Uterus (tissue), 3 donors: ENCODE measurements at regions not wholly inside any gene's neighbourhood (a gene's known extent, or its start where the extent isn't known, plus 50 kb on each side); places are given as distances from the start of the nearest gene placed in this dataset.

Experiments used
- DNase-seq, 2 donors: peaks; one replicate each; pipeline ENCODE4 v3.0.0-alpha.2; 2019 to 2020
- H3K27ac ChIP-seq, 2 donors: fragments of 200-600 bp; sonication (generic); 1 replicate in 1 of 2; 2 replicates in 1 of 2; pipeline ENCODE4 v1.5.1; 2016 to 2018
- H3K27me3 ChIP-seq, 2 donors: fragments of 200-600 bp; sonication (generic); one replicate each; pipeline ENCODE4 v1.5.1; 2018 to 2019; ENCODE audit warnings: control low read depth in 1 of 2
- H3K36me3 ChIP-seq, 2 donors: fragments of 200-600 bp; sonication (generic); one replicate each; pipeline ENCODE4 v1.5.1; 2019; ENCODE audit warnings: control low read depth in 1 of 2
- H3K4me1 ChIP-seq, 2 donors: fragments of 200-600 bp; sonication (generic); one replicate each; pipeline ENCODE4 v1.5.1; 2018 to 2019; ENCODE audit warnings: control low read depth in 1 of 2
- H3K4me3 ChIP-seq, 2 donors: fragments of 200-600 bp; sonication (generic); 1 replicate in 1 of 2; 2 replicates in 1 of 2; pipeline ENCODE4 v1.5.1; 2018 to 2019; ENCODE audit warnings: mild to moderate bottlenecking in 1 of 2
- H3K9me3 ChIP-seq, 2 donors: fragments of 200-600 bp; sonication (generic); one replicate each; pipeline ENCODE4 v1.5.1; 2019; ENCODE audit warnings: control low read depth in 1 of 2
- POLR2A ChIP-seq, 2 donors: fragments of 450-650 bp; IDR thresholded peaks; one replicate each; pipeline ENCODE4 v1.6.1; 2016; ENCODE audit warnings: antibody characterized with exemption in 2 of 2, mild to moderate bottlenecking in 1 of 2, moderate library complexity in 1 of 2
- intact Hi-C: fragments of 100-400 bp; cut with DNase I; formaldehyde crosslinking; loops from one replicate; pipeline ENCODE4 v1.15.1; 2023; ENCODE audit warnings: low total_unique reads
- TF ChIP-seq, protein P1 (sequence below), 4 experiments: fragments of 200-600 bp in 2 of 4; fragments of 450-650 bp in 2 of 4; sonication (generic) in 2 of 4; IDR thresholded peaks; one replicate each; pipeline ENCODE4 v1.5.1; 2016 to 2019; ENCODE audit warnings: antibody characterized with exemption in 4 of 4, mild to moderate bottlenecking in 2 of 4, moderate library complexity in 1 of 4
- donor health status: DM: yes; HTN: yes; CAD: no.

DNA sequence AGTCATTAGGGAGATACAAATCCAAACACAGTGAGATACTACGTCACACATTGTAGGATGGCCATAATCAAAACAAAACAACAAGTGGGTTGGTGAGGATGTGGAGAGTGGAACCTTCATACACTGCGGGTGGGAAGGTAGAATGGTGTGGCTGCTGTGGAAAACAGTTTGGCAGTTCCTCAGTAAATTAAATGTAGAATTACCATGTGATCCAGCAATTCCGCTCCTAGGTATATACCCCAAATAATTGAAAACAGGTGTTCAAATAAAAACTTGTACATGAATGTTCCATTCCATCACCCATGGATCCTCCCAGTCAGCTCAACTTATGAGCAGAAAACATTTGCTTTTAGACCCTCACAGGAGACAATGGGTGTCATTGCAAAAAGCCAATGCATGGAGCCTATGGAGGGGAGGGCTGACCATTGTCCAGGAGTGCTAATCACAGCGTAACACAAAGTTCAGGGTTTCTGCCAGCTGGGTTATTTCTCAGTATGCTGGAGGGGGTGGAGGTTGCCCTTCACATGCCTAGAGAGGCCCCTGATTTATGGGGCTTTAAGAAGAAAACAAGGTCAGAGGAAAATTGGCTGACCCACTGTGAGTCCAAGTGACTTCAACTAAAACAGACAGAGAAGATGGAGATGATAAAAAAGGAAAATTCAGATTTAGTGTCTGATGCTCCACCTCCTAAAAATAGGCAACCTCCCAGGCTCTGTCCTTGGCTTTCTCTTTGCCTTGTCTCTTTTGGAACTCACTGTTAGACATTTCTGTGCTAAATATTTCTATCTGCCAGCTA lies 124.1 kb downstream of the WDR11 start:
- H3K9me3 ChIP-seq, result no peaks in the 10 kb centered on the region

DNA sequence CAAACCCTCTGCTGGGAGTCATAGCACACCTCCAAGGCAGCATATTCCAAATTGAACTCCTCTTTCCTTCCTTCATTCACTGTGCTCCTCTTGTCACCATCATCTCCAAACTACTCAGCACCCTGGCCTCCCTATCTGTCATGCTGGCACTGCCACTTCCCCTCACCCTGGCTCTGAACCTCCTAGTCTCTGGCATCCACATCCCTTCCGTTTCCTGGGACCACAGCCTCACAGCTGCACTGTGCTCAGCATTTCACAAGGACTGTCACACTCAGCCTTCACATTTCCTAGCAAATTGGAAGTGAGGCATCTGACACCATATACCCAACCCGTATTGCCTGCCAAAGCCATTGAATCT lies 124.7 kb downstream of the WDR11 start:
- peaks cover 0 to 9% of the 10 kb centered on the region in 2 donors for H3K4me1 ChIP-seq
- no peak overlapping the region for H3K4me3 ChIP-seq
- TF ChIP-seq, protein P1, sequence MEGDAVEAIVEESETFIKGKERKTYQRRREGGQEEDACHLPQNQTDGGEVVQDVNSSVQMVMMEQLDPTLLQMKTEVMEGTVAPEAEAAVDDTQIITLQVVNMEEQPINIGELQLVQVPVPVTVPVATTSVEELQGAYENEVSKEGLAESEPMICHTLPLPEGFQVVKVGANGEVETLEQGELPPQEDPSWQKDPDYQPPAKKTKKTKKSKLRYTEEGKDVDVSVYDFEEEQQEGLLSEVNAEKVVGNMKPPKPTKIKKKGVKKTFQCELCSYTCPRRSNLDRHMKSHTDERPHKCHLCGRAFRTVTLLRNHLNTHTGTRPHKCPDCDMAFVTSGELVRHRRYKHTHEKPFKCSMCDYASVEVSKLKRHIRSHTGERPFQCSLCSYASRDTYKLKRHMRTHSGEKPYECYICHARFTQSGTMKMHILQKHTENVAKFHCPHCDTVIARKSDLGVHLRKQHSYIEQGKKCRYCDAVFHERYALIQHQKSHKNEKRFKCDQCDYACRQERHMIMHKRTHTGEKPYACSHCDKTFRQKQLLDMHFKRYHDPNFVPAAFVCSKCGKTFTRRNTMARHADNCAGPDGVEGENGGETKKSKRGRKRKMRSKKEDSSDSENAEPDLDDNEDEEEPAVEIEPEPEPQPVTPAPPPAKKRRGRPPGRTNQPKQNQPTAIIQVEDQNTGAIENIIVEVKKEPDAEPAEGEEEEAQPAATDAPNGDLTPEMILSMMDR (IDR thresholded peaks at IDR 0.05), result no peak
- no peak for TF ChIP-seq POLR2A (IDR thresholded peaks at IDR 0.05)
- H3K9me3 ChIP-seq, result no peaks in the 10 kb centered on the region
- no peaks in the 10 kb centered on the region for H3K36me3 ChIP-seq
- intact Hi-C loops, result no loop called here
- no peak for DNase-seq
- no peaks in the 10 kb centered on the region for H3K27me3 ChIP-seq
- H3K27ac ChIP-seq, result peak overlapping the region in 1 of 2 donors; percentile 75

More for the DNA sequence above, 124.1 kb downstream of the WDR11 start:
- TF ChIP-seq, protein P1 (IDR thresholded peaks at IDR 0.05), result no peak
- no peak for TF ChIP-seq POLR2A (IDR thresholded peaks at IDR 0.05)
- intact Hi-C loops, result no loop called here
- DNase-seq, result peak in 1 of 2 donors; percentile 37
- Histone ChIP-seq H3K4me3 (no peak overlapping the region), H3K27ac (peak overlapping the region in 1 of 2 donors; percentile 75), H3K36me3 (no peaks in the 10 kb centered on the region), H3K27me3 (no peaks in the 10 kb centered on the region), H3K4me1 (peaks cover 0 to 9% of the 10 kb centered on the region in 2 donors)

DNA sequence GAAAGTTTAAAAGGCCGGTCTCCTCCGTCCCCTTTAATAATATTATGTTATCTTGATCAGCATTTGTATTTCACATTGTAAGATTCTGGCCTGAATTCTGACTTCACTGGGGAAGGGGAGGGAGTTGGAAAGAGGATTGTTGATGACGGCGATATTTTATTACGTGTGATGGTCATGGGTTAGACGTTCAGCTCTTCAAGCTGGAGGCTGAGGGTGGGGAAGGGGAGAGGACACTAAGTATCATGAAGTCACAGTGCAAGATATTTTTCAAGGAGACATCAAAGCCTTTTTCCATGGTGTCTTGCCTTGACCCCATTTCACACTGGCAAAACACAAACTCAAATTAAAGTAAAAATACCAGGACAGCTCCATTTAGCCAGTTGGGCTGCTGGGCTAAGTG lies 126.7 kb downstream of the WDR11 start:
- Histone ChIP-seq H3K36me3 (no peaks in the 10 kb centered on the region), H3K4me3 (no peak overlapping the region), H3K9me3 (no peaks in the 10 kb centered on the region), H3K27me3 (no peaks in the 10 kb centered on the region), H3K27ac (peak overlapping the region; percentile 63 to 75), H3K4me1 (peaks cover 0 to 9% of the 10 kb centered on the region in 2 donors)
- intact Hi-C loops, result no loop called here
- DNase-seq, result no peak
- TF ChIP-seq, protein P1 (IDR thresholded peaks at IDR 0.05), result no peak
- TF ChIP-seq POLR2A (IDR thresholded peaks at IDR 0.05), result no peak

DNA sequence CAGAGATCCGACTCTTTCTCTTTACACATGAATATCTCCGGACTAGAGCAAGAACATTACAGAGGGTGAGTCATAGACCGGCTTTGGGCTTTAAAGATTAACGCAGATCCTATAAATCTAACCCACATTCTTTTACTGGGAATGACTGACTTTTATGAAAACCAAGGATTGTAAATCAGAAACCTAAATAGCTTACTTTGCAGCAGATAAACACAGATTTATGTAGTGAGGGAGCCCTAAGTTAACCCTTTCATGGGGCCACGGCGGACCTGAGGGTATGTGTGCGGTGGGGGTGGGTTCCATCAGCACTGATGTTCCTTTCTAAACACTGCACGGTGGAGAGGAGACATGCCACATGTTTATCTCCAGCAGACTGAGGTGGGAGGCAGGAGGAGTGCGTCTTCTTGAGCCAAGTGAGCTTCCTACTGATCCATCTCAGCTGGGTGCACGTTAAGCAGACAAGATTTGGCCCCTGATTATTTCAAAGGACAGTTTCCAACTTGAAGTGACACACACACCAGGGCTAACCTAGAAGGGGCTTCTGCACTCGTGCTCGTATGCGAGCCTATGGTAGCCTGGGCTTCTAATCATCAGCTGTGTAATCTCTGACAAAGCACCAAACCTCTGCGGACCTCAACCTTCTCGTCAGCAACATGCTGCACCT lies 127.6 kb downstream of the WDR11 start:
- TF ChIP-seq, protein P1 (IDR thresholded peaks at IDR 0.05), result no peak
- TF ChIP-seq POLR2A (IDR thresholded peaks at IDR 0.05), result no peak
- Histone ChIP-seq H3K27me3 (no peaks in the 10 kb centered on the region), H3K4me1 (peaks cover 0 to 9% of the 10 kb centered on the region in 2 donors), H3K27ac (peak overlapping the region; percentile 63 to 75), H3K36me3 (no peaks in the 10 kb centered on the region), H3K4me3 (peak overlapping the region in 1 of 2 donors; percentile 12), H3K9me3 (no peaks in the 10 kb centered on the region)
- intact Hi-C loops, result no loop called here
- DNase-seq, result peak; percentile 38 to 70
